Amniotic epithelial cell (primary cell): ENCODE measurements at regions not wholly inside any gene's neighbourhood (a gene's known extent, or its start where the extent isn't known, plus 50 kb on each side); places are given as distances from the start of the nearest gene placed in this dataset.

Experiments
- DNase-seq: peaks from one replicate; pipeline ENCODE4 v3.0.0-alpha.2; 2010; ENCODE audit warnings: low read depth

DNA sequence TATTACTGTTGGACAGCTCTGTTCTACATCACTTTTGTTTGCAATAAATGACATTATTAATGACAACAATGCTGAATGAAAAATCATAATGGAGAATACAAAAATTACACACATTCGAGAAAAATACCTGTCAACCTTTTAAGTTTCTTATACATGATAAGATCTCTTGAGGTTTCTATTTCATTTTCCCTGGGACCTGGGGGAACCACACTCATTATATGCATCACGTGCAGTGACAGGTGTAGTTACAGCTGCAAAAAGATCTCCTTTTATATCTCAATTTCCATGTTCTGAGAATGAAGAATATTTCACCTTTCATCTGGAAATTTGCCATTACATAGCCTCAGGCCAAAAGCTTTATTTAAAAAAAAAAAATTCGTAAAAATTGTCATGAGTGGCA is 1347.0 kb upstream of the AGA start:
- no peak for DNase-seq

DNA sequence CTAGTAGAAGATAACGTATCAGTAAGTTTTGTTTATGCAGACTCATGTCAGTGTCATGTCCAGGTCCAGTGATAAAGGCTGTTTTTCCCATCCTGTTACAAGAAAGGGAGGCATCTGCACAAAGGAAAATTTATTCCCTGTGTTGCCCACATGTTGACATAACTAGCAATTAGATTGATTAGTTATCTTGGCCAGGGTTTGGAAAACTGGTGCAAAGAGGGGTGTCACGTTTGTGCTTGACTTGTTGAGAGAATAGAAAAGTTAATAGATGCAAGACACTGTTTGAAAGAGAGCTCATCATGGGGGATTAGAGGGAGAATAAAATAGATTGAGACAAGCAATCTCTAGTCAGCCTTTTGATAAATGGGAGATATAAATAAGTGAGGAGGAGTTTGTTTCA is 1357.0 kb upstream of the AGA start:
- no peak for DNase-seq

DNA sequence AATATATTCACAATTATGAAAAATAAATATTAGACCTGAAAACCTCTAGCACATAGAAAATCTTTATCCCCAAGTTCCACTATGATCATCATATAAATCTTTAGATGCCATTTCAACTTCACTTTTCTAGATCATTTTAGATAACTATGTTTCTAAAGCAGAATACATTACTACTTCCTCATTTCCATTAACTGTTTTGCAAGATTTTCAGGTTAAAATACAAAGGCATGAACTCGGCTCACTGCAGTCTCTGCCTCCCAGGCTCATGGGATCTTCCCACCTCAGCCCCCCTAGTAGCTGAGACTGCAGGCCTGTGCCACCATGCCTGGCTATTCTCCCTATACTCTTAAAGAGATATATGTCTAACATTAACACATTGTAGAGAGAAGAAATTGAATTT is 1365.9 kb upstream of the AGA start:
- DNase-seq = no peak

DNA sequence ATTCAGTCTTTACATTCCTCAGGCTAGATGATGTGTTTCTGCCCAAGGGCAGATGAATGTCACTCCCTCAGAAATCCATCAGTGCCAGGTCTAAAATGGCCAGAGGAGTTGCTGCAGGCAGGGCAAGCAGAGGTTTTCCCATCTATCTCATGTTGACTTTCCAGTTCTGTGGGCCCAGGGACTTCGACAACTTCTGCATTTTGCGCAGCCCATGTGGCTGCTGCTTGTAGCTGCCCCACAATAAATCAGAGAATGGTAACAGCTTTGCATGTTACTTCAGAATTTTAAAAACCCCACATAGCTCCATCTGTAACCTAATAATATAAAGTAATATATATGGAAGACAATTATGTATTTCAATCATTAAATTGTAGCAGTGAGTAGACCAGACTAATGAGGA is 1367.7 kb upstream of the AGA start:
- no peak for DNase-seq

DNA sequence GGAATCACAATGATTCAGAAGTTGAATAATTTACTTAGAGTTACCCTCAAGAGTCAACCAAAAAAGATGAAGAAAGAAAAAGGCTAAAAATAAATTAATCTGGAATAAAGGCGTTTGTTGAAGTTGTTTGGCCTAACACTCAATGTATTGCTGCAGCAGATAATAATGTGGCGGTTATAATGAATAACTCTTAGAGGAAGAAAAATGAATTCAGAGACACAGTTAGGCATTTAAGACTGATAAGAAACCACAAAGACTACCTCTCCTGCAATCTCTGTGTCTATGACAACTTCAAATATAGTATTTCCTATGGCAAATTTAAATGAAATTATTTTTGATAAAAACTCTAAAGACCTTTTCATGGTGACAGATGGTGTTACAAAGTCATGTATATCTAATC is 1369.1 kb upstream of the AGA start:
- DNase-seq = no peak

DNA sequence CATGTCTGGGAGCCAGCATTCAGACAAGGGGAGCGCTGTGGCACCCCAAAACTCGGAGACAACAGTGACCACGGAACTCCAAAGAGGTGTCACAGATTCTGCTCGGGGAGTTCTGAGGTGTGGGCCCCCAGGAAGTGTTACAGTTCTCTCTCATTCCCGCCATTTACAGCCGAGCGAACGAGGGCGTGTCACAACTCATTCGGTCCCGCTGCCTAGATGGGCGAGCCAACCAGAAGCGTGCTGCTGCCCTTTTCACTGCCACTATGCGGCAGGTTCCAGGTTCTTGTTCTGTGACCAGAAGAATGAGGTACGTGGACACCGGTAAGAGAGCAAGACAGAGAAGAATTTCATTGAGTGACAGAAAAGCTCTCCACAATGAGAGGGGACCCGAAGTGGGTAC is 1370.6 kb upstream of the AGA start:
- no peak for DNase-seq

DNA sequence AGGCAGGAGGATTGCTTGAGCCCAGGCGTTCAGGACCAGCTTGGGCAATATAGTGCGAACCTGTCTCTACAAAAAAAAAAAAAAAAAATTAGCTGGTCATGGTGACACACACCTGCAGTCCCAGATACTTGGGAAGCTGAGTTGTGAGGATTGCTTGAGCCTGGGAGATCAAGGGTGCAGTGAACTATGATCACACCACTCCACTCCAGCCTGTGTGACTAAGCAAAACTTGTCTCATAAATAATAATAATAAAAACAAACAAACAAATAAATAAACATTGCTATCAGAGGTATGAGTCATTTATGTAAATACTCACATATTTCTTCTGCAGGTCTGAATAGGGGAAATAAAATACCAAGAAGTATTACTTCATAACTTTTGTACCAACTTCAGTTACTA is 1372.7 kb upstream of the AGA start:
- no peak for DNase-seq

DNA sequence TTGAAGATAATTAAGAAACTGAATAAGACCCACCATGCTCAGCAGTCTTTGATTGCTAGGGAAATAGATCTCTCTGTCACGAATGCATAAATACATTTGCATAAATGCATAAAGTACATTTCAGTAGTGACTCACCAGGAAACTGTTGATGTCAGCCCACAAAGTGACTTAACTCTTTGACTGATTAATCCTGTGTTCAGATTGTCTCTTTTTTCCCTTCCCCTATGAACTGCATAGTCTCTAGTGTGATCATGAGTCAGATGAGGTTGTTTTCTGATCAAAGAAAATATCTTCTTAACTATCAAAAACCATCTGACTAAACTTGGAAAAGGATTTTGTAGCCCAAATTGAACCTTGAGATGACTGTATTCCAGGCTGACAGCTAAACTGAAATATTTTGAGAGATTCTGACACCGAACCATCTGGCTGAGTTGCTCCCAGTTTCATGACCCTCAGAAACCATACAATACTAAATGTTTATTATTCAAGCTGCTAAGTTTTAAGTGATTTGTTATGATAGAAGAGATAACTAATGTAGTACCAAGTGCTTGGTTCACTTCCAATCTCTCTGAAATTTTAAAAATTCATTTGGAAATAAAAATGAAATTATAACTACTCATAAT is 1381.5 kb upstream of the AGA start:
- no peak for DNase-seq

DNA sequence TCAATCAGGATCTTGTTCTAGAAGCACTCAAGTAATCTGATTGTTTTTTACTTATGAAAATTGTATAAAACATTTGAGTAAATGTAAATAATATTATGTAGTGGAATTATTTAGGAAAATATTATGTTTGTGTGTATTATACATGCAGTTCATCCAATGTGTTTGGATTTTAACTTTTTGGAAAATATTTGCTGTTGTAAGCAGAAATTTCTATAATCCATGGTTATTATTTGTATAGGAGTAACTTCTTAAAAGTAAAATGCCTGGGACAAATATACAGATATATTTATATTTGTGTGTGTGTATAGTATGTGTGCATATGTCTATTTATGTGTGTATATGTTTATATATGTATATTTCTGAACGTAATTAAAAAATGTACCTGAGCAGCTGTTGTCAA is 1394.6 kb upstream of the AGA start:
- DNase-seq = no peak

DNA sequence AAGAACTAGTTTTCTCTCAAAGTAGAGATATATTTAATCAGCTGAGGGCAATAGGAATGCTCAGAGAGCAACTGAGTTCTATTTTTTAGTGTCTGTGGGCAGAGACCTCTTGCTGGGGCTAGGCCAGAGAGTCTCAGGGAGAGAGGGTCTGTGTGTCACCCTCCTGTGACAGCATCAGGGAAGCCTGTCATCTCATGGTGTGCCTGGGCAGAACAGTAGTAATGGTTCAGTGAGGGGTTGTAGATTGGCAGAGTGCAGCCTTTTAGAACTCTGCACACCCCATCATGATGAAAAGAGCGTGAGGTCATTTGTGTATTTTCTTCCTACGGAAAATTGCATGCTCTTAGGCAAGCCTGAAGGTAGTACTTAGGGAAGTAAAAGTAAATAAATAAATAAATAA is 1396.5 kb upstream of the AGA start:
- no peak for DNase-seq

DNA sequence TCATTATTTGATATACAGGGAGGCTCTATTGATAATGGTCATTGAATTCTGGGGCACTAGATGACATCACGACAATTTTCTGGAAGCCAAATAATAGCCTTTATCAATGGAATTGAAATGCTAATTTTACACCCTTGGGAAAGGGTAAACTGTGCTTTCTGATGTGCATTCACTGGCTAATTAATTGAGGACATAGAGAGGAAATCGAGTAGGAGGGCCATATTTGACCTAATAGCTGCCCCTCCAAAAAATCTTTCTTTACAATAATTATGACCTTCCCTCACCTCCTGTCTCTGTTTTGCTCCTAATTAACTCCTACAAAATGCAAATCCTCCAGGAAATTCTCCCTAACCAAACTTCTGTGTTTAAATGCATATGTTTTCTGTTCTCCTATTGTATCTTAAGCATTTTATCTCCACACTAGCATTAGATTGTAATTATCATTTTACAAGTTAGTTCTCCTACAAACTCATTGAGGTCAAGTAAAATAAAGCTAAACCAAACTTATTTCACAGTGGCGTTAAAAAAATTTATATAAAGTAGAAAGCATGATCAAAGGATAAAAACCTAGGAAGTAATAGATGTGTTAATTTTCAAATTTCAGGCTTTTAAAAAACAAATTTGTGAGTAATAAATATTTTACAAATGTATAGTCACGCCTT is 1414.0 kb upstream of the AGA start:
- no peak for DNase-seq

DNA sequence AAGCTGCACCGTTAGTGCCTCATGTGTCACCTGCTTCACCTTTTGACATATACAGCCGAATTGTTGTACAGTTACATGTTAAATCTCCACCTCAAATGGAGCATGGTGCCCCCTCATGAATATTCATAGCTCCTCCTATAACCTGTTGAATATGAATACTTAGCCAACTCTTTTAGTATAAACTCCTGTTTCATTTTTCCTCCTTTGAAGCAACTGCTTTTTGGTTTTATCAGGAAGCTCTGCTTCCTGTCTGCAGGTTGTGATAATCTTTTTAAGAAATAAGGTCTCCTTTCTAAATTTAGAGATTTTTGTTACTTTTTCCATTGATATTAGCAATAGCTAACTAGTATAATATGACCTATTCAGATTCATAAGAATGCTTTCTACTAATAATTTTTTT is 1429.2 kb upstream of the AGA start:
- no peak for DNase-seq

DNA sequence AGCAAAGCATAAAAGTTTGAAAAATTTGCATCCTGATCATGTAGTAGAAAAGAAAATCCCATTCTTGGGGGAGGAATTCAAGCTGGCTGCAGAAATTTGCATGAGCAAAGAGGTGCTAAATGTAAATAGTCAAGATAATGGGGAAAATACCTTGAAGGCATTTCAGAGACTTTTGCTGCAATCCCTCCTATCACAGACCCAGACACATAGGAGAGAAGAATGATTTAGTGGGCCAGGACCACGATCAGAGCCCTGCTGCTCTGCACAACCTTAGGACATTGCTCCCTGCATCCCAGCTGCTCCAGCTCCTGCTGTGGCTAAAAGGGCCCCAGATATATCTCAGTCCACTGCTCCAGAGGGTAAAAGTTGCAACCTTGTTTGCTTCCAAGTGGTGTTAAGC is 1439.7 kb upstream of the AGA start:
- no peak for DNase-seq

DNA sequence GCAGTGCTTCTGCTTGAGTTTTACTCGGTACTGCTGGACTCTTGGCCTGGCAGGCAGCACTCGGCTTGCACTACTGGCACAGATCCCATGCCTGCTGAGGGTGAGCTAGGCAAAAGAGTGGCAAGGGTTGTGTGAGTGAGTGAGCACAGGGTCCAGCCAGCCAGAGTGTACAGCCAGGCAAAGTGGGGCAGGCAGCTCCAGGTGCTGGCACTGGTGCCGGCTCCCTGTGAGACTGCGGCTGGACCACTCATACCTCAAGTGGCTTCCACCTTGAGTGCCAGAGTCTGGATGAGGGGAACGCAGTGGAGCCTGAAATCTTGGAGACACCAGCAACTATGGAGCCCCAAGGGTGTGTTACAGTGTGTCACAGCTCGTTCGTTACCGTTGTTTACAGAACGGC is 1451.9 kb upstream of the AGA start:
- DNase-seq = no peak

DNA sequence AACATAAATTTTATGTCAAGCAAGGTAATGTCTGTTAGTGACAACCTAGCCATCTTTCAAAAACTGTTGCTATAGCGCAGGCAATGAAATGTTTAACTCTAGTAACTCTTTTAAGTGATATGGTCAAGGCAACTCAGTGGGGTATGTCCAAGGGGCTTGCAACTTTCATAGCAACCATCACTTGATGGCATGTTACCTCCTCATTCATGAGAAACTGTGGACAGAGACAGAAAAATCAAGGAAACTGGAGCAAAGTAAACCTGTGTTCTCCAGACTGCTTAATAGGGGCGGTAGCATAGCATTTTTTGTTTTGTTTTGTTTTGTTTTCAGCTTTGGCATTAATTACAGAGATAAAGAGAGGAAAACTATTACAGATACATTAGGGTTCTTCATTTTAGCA is 1456.8 kb upstream of the AGA start:
- DNase-seq = no peak

DNA sequence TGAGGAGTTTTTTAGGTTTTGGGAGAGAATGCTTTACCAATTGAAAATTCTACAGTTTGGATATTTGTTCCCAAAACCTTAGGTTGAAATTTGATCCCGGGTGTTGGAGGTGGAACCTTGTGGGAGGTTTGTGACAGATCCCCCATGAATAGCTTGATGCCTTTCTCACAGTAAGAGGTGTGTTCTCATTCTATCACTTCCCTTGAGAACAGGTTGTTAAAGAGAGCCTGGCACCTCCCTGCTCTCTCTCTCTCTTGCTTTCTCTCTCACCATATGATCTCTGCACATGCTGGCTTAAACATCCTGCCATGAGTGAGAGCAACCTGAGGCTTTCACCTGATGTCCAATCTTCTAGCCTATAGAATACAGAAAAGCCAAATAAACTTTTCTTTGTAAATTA is 1475.5 kb upstream of the AGA start:
- DNase-seq = no peak

DNA sequence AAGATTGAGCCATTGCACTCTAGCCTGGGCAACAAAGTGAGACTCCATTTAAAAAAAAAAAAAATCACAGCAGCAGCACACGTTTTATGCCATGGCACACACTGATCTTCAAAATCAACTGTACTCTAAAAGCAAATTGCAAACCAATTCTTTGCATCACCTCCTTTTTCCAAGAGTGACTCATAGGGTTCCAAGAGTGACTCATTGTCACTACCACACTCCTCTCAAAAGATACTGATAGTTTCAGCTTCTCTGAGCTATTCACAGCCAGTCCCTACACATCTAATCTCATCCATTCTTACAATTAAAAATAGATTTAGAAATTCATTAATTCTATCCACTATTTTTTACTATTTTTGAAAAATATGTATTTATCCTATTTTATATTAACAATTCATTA is 1494.9 kb upstream of the AGA start:
- DNase-seq = no peak

DNA sequence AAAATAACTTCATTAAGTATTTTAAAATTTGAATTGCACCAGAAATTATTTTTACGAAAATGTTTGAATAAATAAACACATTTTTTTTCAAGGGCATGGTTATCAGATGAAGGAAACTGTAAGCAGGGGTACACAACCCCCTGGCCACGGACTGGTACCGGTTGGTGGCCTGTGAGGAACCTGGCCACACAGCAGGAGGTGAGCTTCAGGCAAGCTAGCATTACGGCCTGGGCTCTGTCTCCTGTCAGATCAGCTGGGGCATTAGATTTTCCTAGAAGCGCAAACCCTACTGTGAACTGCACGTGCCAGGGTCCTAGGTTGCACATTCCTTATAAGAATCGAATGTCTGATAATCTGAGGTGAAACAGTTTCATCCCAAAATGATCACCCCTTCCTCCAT is 1499.7 kb upstream of the AGA start:
- DNase-seq = no peak

DNA sequence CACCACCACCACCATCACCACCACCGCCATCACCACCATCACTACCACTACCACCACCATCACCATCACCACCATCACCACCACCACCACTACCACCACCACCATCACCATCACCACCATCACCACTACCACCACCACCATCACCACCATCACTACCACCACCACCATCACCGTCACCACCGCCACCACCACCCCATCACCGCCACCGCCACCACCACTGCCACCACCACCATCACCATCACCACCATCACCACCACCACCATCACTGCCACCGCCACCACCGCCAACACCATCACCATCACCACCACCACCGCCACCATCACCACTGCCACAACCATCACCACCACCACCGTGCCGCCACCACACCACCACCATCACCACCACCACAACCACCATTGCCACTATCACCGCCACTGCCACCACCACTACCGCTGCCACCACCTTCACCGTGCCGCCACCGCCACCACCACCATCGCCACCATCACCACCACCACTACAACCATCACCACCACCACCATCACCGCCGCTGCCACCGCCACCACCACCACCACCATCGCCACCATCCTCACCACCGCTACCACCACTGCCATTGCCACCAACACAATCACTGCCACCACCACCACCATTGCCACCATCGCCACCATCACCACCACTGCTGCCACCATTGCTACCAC is 1511.3 kb upstream of the AGA start:
- DNase-seq = no peak

DNA sequence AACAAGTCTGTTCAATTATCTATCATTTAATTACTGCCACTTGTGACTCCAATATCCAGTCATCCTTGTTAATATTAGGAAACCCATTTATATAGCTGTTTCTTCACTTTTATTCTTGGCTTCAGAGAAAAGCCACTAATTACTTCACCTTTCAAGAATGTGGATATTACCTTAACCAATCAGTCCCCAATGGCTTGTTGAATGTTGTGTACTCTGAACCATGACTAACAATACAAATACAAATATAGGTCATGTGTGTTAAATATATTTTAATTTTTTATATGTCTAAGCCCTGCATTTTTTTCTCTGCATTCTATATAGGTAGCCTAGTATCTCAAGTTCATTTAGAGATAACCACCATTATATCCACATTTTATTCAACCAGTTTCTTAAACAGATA is 1513.4 kb upstream of the AGA start:
- no peak for DNase-seq

DNA sequence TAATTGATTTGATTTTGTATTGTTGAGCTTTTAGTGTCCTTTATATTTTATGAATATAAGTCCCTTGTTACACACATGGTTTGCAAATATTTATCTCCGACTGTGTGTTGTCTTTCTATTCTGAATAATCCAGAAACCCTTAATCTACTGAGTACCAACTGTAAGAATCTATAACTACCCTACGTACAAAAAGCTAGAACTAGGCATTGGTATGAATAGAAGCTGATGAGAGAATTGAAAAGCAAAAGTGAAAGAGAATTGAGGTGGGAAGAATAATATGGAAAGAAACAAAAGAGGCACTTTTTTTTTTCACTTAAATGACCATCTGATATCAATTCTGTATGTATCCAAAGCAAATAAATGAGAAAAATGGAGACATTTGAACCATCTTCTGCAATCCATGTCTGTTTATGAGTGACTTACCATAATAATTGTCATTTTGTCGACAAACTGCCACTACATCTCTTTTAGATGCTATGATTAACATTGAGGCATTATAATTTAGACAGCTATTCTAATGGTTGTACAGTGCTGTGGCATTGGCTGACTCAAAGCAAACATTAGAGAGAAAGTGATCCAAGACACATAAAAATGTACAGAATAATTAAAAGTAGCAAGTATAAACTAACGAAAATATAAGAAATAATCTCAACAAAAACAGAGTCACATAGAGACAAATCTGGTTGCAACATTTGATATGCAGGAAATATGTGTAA is 1516.6 kb upstream of the AGA start:
- DNase-seq = no peak

DNA sequence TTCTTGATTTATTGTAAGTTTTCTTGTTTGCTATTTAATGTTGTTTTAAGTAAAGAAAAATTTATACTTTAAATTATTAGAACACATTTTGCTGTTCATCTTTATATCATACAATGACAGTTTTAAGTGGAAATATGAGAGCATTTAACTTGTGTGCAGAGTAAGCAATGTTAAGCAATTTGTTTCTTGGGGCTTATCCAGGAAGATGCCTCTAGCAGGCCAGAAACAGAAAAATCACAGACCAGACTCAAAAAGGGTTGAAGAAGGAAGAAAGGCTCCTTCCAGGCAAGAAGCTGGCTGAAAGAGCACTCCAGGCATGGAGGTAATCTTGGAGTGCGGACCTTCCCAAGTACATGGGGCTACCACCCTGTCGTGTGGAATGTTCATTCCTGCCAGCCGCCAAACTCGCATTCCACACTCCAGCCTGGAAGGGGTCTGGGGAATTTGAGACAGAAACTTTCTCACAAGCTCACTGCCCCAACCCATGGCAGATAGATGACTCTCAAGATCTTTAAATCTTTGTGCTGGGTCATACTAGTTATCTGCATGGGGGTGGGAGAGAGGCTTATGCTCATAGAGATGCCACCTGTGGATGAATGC is 1521.3 kb upstream of the AGA start:
- no peak for DNase-seq

DNA sequence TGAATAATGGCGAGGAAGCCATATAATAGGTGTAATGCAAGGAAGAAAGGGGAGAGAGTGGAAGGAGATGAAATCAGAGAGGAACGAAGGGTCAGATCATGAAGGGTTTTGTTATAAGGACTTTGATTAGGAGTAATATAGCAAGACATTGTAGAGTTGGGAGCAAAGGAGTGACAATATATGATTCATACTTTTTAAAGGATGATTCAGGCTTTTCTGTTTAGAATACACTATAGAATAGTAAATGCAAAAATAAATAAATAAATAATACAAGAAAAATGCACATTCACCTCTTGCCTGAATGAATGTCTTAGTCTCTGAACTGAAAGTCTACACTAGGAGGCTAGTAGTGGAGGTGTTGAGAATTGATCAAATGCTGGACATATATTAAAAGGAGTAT is 1524.4 kb upstream of the AGA start:
- DNase-seq = no peak
